NOMO-1 treated with dmso at 0.1 percent for 144 hours (cell line): ENCODE measurements at regions not wholly inside any gene's neighbourhood (a gene's known extent, or its start where the extent isn't known, plus 50 kb on each side); places are given as distances from the start of the nearest gene placed in this dataset.
"Not testable (repeated sequence)": the region's sequence is repeated elsewhere in the genome, so short reads cannot be mapped to it uniquely, and the experiment has no call there.

Experiments used
- DNase-seq: peaks from one replicate; lab custom pipeline; 2025; ENCODE audit not compliant: unreplicated experiment; lab: John Stamatoyannopoulos, UW

DNA sequence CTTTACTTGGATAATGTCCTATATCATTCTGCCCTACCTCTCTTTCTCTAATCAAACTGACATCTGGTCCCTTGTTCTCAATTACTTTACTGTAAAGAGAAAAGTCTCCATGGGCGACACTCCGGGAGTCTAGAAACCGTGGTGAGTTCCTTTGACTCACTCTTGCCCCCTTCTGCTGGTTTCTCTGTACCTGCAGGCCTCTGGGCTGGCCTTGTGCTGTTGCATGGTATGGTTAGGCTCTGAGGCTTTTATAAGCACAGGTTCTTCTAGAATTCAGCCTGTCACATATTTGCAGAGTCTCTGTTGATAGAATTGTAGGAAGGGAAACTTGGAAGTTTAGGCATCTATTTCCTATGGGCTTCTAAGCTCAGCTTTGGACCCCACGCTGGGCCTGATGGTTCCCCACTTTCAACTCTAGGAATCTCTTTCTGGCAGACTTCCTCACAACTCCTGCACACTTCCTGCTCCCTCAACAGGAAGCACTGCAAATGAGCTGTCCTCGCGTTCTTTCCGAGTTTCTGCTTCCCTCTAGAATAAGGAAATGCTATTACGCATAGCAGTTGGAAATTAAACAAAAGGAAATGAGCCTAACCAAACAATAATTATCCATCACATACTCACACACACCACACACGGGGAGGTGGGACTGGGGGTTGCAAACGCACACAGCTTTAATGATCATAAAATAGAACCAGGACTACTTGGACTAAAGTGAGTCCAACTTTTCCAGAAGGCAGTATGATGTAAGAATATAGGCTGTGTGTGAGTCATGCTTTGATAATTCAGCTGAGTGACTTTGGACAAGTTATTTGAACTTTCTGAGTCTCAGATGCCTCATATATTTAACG, 683.3 kb downstream of the QKI start:
- no peak for DNase-seq

DNA sequence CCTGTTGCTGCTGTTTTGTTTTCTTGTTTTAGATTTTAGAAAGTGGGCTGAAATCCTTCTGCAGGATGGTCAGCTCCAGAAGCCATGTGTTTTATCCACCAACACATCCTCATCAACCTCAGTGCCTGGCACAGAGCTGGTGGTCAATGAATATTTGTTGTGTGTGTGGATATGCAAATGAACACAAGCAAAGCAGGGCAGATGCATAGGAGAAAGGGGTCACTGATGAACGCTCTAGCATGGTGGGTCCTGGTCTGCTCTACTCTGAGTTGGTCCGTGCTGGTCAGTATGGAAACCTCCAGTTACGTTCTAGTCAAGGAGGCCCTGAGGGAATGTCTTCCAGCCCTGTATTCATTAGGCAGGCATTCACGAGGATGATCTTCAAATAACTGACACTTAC, 682.5 kb downstream of the QKI start:
- DNase-seq = no peak

GRCh38 chr6:164095056-164095455, 680.5 kb downstream of the QKI start:
- no peak for DNase-seq

GRCh38 chr6:164087870-164088269, 673.4 kb downstream of the QKI start:
- DNase-seq = no peak

- DNase-seq = no peak
Measured at GRCh38 chr6:164087211-164087610, 672.7 kb downstream of the QKI start.

DNA sequence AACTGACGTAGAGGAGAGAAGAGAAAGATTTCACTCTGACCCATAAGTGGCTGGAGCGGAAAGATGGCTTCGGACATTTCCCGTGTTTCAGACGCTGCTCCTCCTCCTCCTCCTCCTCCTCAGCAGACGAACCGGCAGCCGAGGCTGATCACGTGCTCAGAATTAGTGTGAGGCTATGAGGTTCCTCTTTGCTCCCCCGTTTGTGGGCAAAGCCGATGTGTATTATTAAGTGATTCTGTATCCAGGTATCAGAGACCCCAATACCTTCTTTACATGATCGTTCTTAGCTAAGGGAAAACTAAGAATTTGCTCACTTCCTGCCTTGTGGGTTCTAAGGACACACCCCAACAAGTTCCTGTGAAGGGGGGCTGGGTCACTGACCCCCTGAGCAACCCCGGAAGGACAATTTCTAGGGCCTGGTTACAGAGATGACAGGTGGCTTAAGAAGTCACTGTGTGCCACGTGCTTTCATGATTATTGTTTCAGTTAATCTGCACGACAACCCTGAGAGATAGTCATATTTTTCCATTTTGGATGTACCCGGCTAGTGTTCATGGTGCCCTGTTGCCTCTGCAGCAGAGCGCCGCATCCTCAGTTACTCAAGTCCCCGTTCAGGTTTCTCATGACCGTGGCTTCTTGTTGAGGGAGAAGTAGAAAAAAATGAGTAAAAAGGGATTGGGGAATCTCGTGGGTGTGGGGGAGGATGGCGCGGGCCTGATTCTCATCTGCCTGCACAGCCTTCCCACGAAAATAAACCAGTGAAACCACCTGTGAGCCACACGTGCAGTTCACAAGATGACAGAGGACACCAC, 671.8 kb downstream of the QKI start:
- no peak for DNase-seq

DNA sequence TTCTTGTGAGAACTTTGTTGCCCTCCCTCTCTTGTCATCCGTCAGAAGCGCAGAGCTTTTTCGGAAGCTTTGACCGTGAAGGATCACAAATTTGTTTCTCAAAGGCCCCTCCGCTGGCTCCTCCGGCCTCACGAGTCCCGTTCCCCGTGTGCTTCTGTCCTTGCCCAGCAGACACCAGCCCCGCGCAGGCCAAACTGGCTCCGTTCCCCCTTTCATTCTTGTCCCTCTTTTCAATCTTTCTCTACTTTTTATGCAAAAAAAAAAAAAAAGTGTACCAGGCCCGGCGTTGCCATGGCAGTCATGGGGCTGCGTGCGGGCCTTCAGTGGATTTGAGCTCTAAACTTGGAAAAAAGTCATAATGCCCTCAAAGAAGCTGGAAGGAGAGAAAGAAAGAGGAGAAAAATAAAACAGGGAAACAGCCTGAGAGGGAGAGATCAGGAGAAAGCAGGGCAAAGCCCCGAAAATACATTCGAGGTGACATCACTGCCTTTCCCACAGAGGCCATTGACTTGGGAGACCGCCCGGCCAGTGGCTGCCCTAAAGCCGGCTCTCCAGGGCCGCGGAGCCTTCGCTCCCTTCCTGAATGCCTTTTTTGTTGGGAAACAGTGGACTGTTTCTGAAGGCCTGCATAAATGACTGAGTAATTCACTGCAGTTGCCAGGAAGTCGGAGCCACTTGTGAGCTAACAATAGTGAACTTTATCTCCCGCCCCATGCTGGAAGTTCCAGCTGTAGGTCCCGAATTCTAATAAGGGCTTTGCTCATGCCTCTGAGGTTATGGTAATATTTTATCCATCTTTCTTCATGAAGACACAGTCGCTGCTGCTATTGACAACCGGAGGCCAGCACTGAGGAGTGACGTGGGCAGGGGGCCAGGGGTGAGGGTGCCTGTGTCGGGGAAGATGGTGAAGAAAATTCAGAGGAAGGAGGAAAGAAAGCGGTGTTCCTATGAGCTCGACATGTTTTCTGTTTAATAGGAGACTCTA, 670.9 kb downstream of the QKI start:
- DNase-seq = no peak

GRCh38 chr6:164079275-164079600, 664.7 kb downstream of the QKI start:
- DNase-seq = no peak

DNA sequence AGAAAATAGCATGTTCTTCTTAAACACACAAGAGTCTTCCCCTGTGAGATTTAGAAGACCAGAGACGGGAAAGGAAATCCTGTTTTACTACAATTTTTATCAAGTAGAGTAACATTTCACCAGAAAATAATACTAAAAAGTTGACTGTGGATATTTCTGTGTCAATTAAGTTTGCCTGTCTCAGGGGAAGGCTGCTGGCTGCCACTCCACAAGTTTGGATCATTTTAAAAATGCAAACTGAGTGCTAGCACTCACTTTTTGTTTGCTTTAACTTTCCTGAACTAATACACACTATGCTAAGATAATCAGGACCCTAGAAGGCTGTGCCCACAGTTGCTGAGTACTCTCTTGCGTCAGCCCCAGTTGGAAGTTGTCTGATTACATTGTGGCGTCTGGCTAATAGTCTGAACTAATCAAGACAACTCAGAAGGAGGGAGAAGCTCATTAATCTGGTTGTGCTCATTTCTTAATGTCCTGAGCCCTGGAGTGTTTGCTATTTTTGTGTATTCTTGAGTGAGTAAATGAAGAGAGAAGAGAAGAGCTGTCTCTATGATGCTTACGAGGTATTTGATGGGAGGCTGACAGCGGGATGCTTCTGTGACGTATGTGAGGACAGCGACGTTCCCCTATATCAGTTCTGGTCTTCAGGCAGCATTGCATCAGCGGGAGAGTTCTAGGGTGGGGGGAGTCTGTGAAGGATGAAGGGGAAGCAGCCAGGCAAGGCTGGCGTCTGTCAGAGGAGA, 664.2 kb downstream of the QKI start:
- DNase-seq = no peak

- not testable (repeated sequence) for DNase-seq
Measured at GRCh38 chr6:164076818-164077532, 662.5 kb downstream of the QKI start.

GRCh38 chr6:164075981-164076615, 661.6 kb downstream of the QKI start:
- no peak for DNase-seq

DNA sequence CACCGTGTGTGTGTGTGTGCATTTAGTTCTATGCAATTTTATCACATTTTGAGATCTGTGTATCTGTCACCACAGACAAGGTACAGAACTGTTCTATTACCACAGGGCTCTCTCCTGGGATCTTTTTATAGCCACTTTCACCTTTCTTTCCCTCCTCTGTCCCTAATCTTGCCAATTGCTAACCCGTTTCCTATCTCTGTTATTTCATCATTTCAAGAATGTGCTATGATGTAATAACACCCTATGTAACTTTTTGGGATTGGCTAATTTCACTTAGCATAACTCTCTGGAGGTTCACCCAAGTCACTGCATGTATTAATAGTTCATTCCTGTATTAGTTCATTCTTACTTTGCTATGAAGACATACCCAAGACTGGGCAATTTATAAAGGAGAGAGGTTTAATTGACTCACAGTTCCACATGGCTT, 657.7 kb downstream of the QKI start:
- no peak for DNase-seq

DNA sequence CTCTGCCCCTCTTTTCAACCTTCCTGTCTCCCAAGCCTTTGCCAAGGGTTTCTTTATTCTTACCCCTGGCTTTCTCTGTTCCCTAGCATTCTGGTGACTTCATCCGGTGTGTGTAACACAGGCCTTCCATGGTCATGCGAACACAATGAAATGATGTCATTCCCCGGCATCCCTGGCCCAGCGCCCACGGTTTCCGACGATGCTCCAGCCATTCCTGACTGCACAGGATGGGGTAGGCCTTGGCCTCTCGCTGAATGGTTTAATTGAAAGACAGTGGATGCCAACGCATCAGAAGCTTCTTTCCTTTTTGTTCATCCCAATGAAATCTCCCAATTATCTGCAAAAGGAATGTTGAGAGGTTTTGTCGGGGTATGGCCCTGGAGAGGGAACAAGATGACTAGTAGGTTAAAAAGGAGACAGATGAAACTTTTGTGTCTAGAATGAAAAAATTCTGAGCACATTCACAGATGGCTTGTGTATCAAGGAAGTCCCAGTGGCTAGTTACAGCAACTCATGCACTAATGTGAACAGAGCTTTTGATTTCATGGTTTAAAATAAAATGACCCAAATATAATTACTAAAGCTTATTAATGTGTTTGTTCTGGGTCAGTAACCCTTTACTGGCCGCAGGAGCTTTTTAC, 655.0 kb downstream of the QKI start:
- no peak for DNase-seq

DNA sequence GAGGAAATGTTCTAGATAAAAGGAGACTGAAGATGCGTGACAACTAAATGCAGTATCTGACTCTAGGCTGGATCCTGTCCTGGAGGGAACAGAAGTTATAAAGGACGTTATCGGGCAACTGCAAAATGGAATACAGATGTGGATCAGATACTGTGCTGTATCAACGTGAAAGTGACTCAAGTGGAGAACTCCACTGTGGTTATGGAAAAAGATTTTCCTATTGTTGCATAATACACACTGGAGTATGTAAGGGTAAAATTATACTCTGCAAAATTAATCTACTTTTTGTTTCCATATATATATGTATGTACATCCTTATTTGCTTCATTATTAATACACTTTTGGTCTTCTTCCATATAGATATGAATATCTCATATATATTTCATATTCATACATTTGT, 654.0 kb downstream of the QKI start:
- no peak for DNase-seq

DNA sequence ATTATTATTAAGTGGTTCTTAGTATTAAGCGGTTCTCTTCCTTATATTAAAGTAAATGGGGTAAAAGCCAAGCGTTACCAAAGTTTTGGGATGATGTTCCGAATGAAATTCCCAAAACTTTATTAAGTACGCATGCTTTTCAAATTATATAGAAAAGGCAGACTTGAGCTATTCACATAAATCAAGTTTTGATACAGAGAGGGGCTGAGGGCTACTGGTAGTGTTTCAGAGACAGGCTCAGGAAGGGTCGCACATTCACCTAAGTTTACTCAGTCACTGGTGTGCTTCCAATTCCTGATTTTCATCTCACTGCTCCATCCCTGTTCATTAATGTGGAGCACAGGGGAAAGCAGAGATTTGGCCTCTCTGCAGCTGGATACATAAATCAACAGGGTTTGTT, 652.2 kb downstream of the QKI start:
- no peak for DNase-seq

GRCh38 chr6:164066335-164066734, 651.8 kb downstream of the QKI start:
- DNase-seq = no peak

GRCh38 chr6:164063346-164063745, 648.8 kb downstream of the QKI start:
- DNase-seq = no peak

DNA sequence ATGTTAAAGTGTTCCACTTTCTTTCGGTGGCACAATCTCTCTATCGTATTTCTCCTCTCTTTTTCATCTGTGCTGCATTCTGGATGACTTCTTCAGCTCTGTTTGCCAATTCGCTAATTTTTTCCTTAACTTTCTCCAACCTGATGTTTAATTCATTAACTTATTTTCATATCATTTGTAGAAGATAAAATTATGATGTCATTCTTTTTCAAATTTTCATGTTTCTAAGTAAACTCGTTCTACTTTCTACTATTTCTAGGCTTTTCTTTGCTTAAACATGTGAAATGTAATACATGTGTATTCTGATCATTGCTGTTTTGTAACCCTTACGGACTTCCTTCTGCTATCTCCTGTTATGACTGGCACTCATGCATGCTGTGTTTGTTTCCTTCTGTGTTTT, 648.4 kb downstream of the QKI start:
- no peak for DNase-seq

DNA sequence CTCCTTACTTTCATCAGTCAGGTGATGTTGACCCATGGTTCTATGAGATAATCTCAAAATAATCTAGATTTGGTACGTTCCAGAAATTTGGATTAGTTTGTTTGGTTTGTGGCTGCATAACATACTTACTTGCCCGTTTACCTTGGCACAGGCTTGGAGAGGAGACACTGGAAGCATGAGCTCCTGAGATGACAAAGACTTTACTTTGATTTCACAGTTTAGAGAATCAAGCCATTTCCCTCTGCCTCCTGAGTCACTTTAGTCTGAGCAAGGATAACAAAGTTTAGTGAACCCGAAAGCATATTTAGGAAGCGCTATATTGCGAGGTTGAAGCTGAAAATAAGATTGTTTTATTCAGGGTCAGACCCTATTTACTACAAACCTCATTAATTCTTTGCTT, 643.4 kb downstream of the QKI start:
- no peak for DNase-seq
